NCI-H146 (cell line): ENCODE measurements at regions not wholly inside any gene's neighbourhood (a gene's known extent, or its start where the extent isn't known, plus 50 kb on each side); places are given as distances from the start of the nearest gene placed in this dataset.
"Not testable (repeated sequence)": the region's sequence is repeated elsewhere in the genome, so short reads cannot be mapped to it uniquely, and the experiment has no call there.

Experiments used
- DNase-seq: peaks from one replicate; lab custom pipeline; 2025; lab: John Stamatoyannopoulos, UW

DNA sequence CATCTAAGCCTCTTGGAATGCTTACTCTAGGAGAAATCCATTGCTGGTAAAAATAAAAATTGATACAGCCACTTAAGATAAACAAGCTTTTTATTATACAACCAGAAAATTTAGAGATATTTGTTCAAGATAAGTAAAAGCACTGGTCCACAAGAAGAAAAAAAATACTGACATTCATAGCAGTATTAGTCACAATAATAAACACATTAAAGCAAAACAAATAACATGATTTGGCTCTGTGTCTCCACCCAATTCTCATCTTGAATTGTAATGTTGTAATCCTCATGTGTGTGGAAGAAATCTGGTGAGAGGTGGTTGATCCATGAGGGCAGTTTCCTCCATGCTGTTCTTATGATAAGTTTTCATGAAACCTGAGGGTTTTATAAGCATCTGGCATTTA, 1093.5 kb upstream of the ADGRB3 start:
- DNase-seq = no peak

DNA sequence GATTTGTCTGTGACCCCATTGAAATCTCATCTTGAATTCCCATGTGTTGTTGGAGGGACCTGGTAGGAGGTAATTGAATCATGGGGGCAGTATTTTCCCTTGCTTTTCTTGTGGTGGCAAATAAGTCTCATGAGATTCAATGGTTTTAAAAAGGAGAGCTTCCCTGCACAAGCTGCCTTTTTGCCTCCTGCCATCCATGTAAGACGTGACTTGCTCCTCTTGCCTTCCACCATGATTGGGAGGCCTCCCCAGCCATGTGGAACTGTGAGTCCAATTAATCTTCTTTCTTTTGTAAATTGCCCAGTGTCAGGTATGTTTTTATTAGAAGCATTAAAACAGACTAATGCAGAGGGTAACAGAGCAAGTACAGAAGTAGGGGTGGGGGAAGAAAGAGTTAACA, 1097.0 kb upstream of the ADGRB3 start:
- no peak for DNase-seq

DNA sequence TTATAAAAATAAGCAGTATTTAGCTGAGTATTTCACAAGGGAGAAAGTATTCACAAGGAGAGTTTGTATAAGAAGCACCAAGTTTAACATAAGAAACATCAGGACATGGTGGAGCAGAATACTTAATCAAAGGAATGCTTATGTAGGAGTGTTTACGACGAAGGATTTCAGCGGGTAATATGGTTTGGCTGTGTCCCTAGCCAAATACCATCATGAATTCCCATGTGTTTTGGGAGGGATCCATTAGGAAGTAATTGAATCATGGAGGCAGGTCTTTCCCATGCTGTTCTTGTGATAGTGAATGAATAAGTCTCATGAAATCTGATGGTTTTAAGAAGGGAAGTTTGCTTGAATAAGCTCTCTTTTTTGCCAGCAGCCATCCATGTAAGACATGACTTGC, 1099.1 kb upstream of the ADGRB3 start:
- no peak for DNase-seq

DNA sequence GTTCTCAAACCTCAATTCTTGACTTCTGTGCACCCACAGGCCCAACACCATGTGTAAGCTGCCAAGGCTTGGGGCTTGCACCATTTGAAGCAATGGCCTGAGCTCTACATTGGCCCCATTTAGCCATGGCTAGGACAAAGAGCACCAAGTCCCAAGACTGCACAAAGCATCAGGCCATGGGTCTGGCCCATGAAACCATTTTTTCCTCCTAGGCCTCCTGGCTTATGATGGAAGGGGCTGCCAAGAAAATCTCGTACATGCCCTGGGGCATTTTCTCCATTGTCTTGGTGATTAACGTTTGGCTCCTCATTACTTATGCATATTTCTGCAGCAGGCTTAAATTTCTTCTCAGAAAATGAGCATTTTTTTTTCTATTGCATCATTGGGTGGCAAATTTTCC, 1128.7 kb upstream of the ADGRB3 start:
- DNase-seq = no peak

DNA sequence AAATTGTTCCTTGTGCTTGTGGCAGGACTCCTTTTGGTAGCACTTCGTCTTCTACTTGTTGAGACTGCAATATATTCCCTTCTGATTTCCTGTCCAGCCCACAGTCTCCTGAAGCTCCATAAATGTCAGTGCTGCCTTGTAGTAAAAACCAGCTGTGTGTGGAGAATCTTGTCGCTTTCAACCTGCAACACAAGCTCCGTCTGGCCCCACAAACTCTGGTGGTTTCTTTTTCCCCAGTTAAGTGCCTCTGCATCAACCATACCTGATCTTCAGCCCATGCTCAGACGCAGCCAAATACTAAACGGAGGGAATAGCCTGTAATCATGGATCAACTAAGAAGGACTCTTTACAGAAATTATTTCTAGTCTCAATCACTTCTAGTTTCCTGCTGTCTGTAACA, 1133.3 kb upstream of the ADGRB3 start:
- DNase-seq = no peak

DNA sequence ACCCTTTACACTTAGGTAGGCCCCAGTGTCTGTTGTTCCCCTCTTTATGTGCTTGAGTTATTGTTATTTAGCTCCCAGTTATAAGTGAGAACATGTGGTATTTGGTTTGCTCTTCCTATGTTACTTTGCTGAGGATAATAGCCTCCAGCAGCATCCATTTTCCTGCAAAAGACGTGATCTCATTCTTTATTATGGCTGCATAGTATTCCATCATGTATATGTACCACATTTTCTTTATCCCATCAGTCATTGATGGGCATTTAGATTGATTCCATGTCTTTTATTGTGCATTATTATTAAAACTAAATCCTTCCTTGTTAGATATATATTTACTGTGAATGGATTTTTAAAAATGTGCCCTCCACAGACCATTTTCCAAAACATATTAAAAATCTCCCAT, 1137.3 kb upstream of the ADGRB3 start:
- DNase-seq = no peak

DNA sequence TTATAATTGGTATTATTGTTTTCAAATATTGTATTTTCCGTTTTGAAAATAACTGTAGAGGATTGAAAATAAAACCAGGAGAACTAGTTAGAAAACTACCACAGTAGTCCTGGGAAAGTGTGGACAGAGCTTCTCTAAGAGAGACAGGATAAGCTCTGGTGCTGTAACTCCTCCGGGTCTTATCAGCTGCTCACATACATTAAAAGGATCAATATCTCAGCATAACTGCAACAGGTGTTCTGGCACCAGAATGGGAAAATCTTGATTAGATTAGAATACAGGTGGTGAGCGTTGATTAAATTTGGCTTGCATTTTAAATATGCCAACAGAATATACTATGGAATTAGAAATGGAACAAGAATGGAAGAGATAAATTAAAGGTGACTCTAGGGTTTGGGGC, 1138.9 kb upstream of the ADGRB3 start:
- DNase-seq = peak; percentile 2

DNA sequence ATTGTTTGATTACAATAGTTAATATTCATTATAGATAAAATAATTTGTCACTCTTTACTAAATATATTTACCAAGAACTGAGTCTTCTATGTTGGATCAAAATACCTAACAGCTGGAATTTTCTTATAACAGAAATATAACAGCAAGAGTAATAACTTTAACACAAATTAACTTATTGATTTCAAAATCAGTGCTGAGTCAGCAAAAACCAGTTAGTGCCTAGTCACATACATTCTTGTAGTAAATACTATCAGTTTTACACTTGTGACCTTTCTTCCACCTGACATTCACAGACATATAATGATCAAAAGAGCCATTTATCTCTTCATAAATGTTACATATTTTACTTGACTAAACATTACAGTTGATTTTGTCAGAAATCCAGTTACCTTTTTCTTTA, 1141.4 kb upstream of the ADGRB3 start:
- no peak for DNase-seq

DNA sequence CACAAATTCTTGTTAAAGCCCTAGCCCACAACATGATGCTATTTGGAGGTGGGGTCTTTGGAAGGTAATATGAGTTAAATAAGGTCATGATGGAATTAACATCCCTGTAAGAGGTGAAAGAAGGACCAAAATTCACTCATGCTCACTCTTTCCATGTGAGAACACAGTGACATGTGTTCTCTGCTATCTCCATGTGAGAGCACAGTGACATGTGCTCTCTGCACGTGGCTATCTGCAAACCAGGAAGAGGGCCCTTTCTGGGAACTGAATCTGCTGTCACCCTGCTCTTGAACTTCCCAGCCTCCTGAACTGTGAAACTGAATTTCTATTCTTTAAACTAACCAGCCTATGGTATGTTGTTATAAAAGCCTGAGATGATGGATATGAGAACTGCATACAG, 1159.4 kb upstream of the ADGRB3 start:
- DNase-seq = no peak

DNA sequence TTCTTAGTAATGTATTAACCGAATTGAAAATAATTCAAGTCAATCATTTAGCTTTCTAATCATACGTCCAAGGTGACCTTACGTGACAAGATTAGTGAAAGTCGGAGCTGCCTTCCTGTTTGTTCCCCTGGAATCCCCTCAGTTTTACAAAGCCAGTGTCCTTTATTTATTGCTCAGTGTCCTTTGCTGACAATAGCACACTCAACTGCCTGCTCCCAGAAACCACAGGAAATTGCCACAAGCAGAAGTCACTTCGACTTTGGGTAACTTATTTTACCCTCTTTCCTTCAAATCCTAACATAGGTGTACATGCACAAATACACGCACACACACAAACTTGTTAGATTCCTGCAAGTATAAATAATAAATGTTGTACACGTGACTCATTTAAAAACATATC, 1167.7 kb upstream of the ADGRB3 start:
- DNase-seq = no peak

DNA sequence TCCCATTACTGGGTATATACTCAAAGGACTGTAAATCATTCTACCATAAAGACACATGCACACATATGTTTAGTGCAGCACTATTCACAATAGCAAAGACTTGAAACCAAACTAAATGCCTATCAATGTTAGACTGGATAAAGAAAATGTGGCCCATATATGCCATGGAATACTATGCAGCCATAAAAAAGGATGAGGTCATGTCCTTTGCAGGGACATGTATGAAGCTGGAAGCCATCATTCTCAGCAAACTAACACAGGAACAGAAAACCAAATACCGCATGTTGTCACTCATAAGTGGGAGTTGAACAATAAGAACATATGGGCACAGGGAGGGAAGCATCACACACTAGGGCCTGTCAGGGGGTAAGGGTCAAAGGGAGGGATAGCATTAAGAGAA, 1172.4 kb upstream of the ADGRB3 start:
- DNase-seq = not testable (repeated sequence)

DNA sequence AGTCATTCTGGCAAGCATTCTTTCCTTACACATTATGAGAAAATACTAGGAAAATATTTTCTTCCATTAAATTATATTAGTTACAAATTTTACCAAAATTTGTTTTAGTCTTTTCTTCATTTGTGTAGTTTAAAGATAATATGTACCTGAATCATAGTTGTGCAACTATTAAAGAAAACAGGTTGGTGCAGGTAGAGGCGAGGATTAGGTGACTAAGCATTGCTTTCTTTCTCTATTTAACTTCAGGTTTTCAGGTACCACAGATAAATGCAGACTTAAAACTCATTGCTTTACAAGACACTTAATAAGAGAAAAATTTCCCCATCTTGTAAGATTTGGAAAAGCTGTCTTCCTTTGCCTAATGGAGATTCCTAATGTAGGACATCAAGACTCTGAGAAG, 1175.5 kb upstream of the ADGRB3 start:
- DNase-seq = no peak

DNA sequence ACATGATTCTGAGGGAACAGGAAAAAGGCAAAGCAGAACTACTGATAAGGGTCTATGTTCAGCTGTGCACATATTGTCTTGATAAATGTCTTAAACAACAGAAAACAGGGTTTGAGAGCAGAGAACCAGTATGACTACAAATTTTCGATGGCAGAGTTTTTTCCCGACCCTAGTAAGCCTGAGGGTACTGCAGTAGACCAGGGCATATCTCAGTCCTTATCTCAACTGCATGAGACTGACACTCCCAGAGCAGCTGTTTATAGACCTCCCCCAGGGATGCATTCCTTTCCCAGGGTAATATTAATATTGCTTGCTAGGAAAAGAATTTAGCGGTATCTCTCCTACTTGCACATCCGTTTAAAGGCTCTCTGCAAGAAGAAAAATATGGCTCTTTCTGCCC, 1176.8 kb upstream of the ADGRB3 start:
- DNase-seq = no peak

DNA sequence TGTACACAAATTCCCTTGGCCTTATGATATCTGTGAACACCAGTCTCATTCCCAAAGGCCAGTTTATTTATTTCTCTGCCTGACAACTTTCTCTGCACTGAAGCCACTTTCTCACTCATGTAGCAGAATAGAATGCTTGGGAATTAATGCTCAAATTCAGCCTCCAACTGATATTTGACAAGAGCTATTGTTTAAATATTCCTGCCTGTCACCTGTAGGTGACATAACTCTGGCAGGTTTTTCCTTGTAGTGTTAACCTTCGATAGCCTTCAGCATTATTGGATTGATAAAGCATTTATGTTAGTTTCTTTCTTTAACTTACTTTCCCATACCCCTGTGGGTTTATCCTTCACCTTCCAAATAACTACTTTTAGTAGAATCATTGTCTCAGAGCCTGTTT, 1183.2 kb upstream of the ADGRB3 start:
- DNase-seq = no peak

DNA sequence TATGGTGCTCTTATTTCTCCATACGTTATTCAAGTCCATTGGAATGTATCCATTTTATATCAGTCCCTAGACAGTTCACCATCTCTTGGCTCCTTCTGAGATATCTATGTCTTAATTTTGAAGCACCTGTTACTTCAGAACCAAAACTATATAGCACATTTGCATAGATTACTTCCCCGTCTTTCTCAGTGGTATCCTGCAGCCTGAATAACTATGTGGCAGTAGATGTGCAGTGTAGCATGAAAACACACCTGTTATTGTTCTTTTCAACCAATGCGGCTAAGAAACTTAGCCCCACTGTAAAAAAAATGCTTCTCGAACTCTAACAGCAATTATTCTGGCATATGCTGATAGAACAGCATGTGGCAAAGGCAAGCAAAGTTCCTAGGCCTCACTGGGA, 1184.4 kb upstream of the ADGRB3 start:
- DNase-seq = no peak

DNA sequence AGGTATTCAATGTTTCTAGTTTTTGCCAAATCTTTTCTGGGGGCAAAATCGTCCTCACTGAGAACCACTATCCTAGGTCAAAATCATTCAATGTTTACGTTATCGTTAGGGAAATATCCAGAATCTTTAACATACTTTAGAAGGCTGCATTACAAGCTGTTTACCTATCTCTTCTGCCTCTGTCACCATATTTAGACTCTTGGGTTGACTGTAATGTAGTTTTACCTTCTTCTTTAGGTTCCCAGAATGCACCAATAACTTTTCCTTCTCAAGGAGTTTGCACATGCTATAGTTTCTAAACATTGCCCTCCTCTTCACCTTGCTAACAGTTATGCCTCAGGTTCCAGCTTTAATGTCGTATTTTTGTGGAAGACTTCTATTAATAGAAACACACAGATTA, 1185.5 kb upstream of the ADGRB3 start:
- DNase-seq = no peak

DNA sequence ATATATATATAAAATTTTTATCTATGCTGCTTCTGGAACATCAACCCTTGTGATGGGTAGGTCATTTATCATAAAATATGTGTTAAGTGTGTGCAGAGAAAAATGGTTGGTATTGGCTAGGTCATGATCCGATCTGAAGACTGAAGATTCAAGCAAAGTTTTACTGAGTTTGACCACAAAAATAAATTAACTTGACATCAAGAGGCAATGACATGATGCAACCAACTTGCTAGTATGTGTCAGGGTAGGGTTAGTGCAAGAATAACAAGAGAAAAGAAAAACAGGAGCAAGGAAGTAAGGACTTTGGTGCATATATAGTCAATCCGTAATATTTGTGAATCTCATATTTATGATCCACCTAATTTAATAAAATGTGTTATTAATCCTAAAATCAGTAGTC, 1202.0 kb upstream of the ADGRB3 start:
- no peak for DNase-seq

DNA sequence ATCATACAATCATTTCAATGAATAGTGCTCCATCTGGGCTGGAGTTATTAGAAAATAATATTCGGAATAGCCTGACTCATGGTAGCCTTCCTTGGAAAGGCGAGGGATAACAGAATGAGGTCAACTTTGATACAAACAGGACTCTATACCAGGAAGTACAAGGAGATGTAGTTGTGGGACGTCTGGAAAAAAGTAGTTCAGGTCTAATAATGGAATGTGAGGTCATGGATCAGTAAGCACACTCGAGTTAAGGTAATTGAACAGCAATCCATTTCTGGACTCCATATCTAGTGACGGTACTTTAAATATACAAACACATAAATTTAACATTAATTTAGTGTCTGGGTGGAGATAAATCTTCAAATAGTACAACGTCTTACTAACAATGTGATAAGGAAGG, 1204.0 kb upstream of the ADGRB3 start:
- no peak for DNase-seq

DNA sequence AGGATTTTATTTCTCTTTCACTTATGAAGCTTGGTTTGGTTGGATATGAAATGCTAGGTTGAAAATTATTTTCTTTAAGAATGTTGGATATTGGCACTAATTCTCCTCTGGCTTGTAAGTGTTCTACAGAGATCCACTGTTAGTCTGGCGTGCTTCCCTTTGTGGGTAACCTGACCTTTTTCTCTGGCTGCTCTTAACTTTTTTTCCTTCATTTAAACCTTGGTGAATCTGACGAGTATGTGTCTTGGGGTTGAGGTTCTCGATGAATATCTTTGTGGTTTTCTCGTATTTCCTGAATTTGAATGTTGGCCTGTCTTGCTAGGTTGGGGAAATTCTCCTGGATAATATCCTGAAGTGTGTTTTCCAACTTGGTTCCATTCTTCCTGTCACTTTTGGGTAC, 1208.4 kb upstream of the ADGRB3 start:
- DNase-seq = not testable (repeated sequence)

DNA sequence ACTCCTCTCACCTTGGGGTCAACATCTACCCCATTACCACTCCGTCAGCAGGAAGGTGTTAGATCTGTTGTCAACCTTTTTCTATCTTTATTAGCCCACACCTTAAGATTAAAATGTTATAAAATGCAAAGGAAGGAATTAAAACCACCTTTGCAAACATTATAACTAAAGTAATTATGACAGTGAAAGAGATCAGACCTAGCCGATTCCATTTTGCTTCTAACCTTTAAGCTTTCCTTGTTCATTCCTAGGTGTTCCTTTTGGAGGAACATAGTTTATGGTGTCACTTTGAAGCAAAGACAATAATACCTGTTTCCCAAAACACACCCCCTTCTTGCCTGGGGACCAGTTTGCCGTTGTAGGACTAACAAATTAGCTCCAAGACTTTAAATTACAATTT, 1223.0 kb upstream of the ADGRB3 start:
- no peak for DNase-seq

DNA sequence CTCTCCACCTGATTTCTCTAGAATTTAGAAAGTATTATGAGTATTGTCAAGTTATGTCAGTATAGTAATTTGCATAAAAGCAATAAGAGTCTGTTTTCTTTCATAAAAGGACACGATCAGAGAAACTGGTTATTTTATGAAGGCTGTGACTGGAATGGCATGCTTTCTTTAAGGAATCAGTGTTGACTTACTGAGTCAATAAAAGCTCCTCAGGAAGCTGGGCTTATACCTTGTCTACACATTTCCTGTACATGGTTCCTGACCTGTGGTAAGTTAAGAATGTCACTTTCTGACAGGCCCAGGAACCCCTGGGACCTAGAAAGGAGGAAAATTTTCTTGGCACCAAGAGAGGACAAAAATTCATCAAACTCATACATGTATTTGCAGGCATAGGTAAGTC, 1224.0 kb upstream of the ADGRB3 start:
- no peak for DNase-seq

DNA sequence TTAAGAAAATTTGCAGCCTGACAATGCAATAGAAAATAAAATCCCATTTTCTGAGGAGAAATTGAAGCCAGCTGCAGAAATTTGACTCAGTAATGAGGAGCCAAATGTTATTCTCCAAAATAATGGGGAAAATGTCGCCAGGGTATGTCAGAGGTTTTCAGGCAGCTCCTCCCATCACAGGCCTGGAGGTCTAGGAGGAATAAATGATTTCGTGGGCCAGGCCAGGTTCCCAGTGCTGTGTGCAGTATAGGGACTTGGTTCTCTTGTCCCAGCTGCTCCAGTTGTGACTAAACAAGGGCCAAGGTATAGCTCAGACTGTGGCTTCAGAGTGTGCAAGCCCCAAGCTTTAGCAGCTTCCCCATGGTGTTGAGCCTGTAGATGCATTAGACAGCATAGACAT, 1240.8 kb upstream of the ADGRB3 start:
- DNase-seq = no peak

DNA sequence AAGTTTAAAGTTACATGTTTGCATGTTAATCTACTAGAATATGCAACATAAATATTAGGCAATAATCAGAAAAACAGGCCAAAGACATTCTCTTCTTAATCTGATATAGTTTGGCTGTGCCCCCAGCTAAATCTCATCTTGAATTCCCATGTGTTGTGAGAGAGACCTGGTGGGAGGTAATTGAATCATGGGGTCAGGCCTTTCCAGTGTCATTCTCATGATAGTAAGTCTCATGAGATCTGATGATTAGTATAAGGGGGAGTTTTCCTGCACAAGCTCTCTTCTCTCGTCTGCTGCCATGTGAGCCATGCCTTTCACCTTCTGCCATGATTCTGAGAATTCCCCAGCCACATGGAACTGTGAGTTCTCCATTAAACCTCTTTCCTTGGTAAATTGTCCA, 1241.7 kb upstream of the ADGRB3 start:
- DNase-seq = no peak

DNA sequence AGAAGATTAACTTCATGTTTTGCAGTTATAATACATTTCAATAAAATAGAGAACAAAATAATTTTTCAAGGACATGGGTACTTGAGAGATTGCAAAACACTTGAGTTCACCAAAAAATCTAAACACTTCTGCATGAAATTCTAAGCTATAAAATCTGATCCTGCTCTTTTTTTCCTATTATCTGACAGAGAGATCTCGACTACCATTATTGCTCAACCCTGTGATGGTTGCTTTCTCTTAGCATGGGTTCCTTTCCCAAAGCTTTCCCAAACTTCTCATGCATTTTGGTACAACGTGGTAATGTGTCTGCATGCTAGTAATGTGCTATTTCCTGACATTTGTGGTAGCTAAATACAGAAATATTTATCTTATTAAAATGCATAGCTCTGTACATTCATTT, 1243.1 kb upstream of the ADGRB3 start:
- DNase-seq = no peak

DNA sequence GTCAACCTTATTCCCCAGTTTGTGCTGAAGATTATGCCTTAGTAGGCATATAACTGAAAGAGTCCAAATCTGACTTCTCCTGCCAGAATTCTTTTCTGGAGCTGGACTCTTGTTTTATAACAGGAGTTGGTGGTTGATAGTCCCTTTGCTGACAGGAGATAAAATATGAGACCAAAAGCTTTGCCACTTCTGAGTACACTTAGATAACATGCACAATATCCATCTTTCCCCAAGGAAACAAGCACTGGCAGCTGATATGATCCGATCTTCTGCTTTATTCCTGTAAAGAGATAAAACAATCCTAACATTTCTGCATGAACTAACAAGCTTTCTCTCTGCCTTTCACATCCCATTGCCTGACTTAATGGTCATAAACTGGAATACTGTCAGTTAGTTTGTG, 1265.4 kb upstream of the ADGRB3 start:
- no peak for DNase-seq
